ENCODE measurements at regions not wholly inside any gene's neighbourhood (a gene's known extent, or its start where the extent isn't known, plus 50 kb on each side); places are given as distances from the start of the nearest gene placed in this dataset.

DNA sequence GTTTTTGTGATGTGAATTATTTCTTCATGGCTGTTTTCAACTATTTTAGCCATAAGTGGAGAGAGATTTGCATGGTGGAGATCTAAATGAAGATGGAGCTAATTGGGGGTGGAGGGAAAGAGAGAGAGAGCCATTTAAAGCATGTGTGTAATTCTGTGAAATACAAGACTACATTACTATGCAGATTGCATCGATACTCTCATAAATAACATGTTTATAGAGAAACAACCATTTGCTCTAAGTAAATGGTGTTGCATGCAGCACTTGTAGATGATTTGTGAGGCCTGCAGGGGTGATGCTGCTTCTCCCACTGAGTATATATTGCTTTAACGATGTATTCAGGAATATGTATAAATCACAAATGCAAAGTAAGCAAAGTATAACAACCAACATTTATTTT lies 270.2 kb upstream of the RIOK2 start:
- TF ChIP-seq, protein P1, sequence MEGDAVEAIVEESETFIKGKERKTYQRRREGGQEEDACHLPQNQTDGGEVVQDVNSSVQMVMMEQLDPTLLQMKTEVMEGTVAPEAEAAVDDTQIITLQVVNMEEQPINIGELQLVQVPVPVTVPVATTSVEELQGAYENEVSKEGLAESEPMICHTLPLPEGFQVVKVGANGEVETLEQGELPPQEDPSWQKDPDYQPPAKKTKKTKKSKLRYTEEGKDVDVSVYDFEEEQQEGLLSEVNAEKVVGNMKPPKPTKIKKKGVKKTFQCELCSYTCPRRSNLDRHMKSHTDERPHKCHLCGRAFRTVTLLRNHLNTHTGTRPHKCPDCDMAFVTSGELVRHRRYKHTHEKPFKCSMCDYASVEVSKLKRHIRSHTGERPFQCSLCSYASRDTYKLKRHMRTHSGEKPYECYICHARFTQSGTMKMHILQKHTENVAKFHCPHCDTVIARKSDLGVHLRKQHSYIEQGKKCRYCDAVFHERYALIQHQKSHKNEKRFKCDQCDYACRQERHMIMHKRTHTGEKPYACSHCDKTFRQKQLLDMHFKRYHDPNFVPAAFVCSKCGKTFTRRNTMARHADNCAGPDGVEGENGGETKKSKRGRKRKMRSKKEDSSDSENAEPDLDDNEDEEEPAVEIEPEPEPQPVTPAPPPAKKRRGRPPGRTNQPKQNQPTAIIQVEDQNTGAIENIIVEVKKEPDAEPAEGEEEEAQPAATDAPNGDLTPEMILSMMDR (IDR thresholded peaks at IDR 0.05), result no peak
- TF ChIP-seq NR2C2 (CRISPR knock-in tag; IDR thresholded peaks at IDR 0.05) (no peak), NFYB (CRISPR knock-in tag; conservative IDR thresholded peaks at IDR 0.05; ENCODE audit: low read depth) (no peak), ZNF232 (CRISPR knock-in tag; IDR thresholded peaks at IDR 0.05) (no peak), ESRRA (CRISPR knock-in tag; IDR thresholded peaks at IDR 0.05; ENCODE audit: borderline replicate concordance) (no peak), KAT7 (CRISPR knock-in tag; IDR thresholded peaks at IDR 0.05; ENCODE audit: borderline replicate concordance) (no peak), ZNF263 (CRISPR knock-in tag; IDR thresholded peaks at IDR 0.05; ENCODE audit: low read depth) (no peak), JAZF1 (CRISPR knock-in tag; IDR thresholded peaks at IDR 0.05) (no peak)
- TF ChIP-seq, protein P2, sequence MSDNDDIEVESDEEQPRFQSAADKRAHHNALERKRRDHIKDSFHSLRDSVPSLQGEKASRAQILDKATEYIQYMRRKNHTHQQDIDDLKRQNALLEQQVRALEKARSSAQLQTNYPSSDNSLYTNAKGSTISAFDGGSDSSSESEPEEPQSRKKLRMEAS (CRISPR knock-in tag; IDR thresholded peaks at IDR 0.05), result no peak
- TF ChIP-seq, protein P3, sequence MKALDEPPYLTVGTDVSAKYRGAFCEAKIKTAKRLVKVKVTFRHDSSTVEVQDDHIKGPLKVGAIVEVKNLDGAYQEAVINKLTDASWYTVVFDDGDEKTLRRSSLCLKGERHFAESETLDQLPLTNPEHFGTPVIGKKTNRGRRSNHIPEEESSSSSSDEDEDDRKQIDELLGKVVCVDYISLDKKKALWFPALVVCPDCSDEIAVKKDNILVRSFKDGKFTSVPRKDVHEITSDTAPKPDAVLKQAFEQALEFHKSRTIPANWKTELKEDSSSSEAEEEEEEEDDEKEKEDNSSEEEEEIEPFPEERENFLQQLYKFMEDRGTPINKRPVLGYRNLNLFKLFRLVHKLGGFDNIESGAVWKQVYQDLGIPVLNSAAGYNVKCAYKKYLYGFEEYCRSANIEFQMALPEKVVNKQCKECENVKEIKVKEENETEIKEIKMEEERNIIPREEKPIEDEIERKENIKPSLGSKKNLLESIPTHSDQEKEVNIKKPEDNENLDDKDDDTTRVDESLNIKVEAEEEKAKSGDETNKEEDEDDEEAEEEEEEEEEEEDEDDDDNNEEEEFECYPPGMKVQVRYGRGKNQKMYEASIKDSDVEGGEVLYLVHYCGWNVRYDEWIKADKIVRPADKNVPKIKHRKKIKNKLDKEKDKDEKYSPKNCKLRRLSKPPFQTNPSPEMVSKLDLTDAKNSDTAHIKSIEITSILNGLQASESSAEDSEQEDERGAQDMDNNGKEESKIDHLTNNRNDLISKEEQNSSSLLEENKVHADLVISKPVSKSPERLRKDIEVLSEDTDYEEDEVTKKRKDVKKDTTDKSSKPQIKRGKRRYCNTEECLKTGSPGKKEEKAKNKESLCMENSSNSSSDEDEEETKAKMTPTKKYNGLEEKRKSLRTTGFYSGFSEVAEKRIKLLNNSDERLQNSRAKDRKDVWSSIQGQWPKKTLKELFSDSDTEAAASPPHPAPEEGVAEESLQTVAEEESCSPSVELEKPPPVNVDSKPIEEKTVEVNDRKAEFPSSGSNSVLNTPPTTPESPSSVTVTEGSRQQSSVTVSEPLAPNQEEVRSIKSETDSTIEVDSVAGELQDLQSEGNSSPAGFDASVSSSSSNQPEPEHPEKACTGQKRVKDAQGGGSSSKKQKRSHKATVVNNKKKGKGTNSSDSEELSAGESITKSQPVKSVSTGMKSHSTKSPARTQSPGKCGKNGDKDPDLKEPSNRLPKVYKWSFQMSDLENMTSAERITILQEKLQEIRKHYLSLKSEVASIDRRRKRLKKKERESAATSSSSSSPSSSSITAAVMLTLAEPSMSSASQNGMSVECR (CRISPR knock-in tag; IDR thresholded peaks at IDR 0.05; ENCODE audit: borderline replicate concordance), result no peak
- TF ChIP-seq, protein P4, sequence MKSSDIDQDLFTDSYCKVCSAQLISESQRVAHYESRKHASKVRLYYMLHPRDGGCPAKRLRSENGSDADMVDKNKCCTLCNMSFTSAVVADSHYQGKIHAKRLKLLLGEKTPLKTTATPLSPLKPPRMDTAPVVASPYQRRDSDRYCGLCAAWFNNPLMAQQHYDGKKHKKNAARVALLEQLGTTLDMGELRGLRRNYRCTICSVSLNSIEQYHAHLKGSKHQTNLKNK (CRISPR knock-in tag; IDR thresholded peaks at IDR 0.05), result no peak
- TF ChIP-seq, protein P5, sequence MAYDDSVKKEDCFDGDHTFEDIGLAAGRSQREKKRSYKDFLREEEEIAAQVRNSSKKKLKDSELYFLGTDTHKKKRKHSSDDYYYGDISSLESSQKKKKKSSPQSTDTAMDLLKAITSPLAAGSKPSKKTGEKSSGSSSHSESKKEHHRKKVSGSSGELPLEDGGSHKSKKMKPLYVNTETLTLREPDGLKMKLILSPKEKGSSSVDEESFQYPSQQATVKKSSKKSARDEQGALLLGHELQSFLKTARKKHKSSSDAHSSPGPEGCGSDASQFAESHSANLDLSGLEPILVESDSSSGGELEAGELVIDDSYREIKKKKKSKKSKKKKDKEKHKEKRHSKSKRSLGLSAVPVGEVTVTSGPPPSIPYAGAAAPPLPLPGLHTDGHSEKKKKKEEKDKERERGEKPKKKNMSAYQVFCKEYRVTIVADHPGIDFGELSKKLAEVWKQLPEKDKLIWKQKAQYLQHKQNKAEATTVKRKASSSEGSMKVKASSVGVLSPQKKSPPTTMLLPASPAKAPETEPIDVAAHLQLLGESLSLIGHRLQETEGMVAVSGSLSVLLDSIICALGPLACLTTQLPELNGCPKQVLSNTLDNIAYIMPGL (CRISPR knock-in tag; IDR thresholded peaks at IDR 0.05), result no peak

All from WTC11 (cell line).